CD4-positive, alpha-beta T cell treated with Interleukin-12 subunit alpha and Interleukin-12 subunit beta, for 1 hour (primary cell): ENCODE measurements at regions not wholly inside any gene's neighbourhood (a gene's known extent, or its start where the extent isn't known, plus 50 kb on each side); places are given as distances from the start of the nearest gene placed in this dataset.

Experiments used
- DNase-seq: peaks from one replicate; pipeline ENCODE4 v3.0.0-alpha.2; 2020

DNA sequence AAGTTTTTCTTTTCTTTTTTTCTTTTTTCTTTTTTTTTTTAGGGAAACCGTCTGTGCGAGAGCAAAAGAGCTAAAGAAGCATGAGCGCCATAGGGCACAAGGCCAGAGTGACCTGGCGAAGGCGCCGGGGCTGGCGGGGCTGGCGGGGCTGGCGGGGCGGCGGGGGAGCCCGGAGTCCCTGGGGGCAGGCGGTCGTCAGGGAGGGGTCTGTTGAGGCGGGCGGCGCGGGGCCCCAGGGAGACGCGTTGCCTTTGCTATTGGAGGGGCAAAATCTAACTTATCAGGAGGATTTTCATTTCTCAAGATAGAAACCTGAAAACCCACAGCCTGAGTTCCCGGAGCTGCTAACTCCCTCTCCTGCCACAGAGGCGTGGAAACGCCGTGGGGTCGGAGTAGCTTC lies 135.6 kb upstream of the SMAD1 start:
- DNase-seq = no peak

DNA sequence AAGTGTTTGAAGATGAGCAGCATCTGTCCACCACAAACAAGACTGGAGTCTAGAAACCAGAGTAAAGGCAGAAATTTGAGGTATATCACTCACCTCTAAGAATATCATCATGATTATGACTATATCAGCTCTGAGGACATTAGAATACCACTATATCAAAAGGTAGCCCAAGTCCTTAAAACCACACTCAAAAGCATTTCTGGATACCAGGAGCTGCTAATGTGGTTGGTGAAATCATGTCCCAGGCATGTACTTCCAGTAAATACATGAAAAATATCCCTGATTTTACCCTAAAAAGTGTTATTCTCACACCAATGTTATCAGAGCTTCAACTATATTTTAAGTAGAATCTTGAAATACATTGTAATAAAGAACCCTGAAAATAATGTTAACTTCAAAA lies 136.3 kb upstream of the SMAD1 start:
- DNase-seq = no peak

DNA sequence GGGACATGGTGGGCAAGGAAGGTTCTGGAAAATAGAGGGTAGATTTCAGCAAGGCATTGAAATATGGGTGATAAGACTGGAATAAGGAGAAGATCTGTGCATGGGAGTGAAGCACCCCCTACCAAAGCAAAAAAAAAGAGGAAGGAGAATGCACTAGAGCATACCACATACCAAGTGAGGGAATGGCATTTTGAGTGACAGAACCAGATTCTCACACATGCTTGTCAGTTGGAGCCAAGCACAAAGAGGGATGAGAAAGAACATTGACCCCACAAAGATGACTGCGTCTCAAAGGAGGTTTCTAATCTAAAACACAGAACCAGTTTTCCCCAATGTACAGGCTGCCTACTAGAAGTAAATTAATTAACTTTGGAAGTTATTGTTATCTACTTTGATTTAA lies 140.3 kb upstream of the SMAD1 start:
- no peak for DNase-seq

DNA sequence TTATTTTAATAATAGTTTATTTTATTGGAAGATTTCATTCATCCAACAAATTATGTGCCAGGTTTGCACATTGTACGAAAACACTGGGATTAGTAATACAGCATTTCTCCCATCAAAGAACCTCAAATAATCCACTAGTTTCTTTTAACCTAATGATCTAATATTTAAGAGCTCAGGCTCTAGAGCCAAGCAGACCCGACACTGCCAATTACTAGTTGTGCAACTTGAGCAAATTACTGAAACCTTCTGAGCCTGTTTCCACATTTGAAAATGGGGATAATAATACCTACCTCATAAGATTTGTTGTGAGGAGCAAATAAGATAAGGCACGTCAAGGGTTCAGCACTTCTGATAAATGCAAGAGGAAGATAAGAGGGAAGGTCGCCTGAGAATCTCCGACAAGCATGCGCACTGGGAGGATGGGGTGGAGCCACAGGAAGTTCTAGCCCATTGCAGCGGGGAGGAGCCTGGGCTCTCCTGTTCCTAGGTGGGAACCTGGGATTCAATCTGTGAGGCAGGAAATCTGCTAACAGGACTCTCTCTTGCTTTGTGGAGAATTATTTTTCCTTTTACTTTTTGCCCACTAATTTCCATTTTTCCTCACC lies 141.5 kb upstream of the SMAD1 start:
- DNase-seq = no peak

DNA sequence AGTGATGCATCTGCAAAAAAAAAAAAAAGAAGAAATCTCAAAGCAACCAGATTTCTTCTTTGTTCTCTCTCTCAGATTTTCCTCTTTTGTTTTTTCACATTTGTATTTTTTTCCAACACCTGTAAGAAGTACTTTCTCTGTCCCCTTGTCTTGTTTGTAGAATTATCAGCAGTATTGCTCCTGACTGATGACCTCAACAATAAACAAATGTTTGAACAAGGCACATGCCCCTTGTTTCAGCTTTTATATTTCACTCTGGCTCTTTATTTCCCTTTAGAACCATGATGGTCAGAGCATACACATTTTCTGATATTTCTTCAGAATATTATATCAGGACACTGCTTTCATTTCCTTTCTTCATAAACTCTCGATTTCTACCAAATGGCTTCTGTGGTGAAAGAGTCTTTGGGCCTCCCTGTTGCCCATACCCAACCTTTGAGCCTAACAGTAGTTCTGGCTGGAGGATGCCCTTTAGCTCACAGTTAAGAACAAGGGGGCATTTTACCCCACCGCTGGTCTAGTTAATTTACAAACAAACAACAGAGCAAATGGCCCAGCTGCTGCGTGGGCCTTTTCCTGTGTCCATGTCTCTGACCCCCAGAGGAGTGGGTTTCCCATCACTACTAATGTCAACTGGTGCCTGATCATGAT lies 142.5 kb upstream of the SMAD1 start:
- no peak for DNase-seq

DNA sequence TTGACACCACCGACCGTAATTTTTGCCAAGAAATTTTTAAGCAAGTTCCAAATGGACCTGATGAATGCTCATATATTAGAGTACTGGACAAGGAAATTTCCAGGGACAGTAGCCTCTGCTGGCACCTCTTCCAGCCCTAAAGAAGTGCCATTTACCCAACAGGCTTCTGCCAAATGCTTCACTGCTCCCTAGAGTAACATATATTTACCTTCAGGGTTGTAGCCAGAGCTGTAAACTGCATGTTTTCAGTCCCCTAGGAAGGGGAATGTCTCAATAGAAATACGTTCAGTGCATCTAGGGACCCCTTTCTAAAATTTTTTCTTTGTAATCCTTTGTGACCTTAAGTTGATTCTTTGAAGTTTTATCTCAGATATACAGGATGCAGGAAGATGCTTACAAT lies 143.1 kb upstream of the SMAD1 start:
- no peak for DNase-seq

DNA sequence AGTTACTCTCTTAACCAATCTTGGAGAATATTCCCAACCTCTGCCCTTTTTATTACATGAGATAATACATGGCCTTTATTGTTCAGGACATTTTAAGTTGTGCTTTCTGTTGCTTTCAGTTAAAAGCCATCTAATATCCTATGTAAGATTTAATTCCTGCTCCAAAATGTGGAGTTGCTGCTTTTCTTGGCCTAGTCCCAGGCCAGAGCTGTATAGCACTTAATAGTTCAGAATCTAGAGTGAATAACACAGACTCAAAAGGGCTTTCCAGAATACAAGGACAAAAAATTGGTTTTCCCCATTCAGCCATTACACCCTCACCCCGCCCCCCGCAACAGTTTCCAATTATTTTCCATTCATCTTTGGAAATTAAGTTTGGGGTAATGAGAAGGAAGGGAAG lies 144.3 kb upstream of the SMAD1 start:
- DNase-seq = no peak

DNA sequence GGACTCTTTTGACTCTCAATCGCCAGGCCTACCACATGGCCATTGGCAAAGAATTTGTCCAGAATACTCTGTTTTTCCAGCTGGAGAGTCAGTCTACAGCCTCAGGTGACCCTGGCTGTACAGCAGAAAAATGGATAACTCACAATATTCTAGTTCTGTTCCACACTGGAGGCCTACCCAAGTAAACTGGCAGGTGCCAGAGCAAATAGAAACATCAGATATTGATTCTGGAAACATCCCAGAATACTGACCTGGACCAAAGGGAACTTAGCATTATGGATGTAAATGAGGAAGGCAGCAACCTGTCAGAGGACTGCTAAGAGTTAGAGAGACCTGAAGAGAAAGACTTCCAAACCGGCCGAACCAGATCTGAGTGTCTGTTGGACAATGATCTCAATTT lies 147.9 kb upstream of the SMAD1 start:
- DNase-seq = no peak

DNA sequence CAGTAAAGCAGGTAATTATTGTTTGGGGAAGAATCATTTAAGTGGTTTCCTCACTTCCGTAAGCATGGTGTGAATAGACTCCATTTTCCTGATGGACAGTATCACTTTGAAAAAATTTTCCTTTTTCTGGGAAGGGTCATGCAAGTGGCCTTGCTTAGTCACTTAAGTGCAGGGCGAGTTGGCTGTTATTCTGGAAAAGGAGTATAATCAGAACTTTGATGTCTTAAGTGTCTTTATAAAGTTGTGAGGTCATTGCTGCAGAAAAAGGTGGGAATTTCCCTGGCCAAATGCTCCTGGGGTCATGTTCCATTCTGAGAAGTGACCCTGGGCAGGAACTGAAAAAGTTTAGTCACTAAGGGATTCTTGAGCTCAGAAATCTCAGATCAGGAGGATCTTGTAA lies 146.1 kb upstream of the OTUD4 start:
- DNase-seq = no peak

DNA sequence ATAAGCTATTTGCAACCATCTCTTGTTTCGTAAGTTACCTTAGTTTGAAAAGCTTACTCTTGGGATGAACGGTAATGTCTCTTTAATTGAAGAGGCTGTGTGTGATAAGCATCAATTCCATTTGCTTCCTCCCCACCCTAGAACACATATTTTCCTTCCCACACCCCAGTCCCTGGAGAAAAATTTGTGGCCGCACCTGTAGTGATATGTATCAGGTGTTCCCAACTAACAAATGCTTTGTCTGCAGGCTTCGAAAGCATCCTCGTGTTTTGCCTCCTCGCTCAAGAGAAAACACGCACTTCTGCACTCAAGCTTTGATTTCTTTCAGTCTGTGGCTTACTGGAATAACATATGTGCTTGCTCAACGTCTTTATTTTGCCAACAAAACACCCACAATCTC lies 143.8 kb upstream of the OTUD4 start:
- no peak for DNase-seq

DNA sequence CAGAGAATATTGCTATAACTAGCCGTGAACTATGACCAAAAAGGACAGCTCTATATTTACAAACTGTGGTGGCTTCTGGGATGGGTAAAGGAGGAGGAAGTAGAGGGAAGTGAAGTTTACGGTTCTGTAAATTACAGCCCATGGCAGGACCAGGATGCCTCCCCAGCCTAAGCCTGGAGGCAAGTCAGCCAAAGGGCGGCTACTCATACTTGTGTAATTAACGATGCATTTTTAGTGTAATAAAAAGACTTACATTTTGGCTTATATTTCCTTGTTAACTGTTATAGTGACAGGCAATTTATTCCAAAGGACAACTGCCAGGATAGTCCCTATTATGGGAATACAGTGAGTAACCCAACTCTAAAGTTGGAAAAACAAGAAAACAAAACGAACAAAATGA lies 139.9 kb upstream of the OTUD4 start:
- no peak for DNase-seq

DNA sequence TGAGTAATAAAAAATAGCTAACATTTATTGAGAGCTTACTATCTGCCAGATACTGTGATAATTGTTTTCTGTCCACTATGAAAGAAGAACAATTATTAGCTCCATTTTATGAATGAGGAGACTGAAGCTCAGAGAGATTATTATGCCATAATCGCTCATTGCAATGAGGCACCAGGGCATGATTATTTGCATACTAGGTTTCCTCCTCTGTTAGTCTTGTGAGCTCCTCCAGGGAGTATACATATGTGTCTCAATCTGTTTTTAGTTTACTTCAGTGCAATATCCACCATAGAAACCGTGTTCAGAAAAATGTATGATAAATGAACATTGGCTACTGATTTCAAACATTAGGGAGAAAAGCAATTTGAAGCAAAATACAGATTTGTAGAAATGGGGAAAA lies 139.4 kb upstream of the OTUD4 start:
- no peak for DNase-seq

DNA sequence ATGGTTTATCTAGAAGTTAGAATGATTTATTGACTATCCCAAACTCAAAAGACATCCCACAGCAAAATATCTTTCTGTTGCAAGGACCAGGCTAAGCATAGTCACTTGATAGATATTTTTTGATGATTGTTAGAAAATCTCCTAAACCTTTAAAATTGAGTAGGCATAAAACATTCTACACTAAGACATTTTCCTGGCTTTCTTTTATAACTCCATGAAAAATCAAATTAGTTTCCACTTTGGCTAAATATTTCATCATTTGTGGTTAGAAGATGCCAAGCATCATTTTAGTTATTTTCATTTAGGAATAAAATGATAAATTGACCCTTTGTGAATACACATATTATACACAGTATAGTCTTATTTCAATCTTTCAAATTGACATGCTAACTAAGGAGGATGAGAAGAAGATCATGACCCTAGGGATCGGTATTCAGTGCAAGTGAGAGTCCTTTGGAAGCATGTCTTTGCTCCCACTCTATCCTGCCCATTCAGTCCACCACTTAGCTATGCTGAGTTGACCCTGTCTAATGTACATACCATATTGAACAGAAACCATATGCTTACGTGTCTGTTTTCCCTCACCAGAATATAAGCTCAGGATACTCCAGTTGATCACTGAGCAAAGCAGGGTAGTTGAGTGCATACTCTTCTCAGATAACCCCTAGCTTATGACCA lies 136.6 kb upstream of the OTUD4 start:
- no peak for DNase-seq

DNA sequence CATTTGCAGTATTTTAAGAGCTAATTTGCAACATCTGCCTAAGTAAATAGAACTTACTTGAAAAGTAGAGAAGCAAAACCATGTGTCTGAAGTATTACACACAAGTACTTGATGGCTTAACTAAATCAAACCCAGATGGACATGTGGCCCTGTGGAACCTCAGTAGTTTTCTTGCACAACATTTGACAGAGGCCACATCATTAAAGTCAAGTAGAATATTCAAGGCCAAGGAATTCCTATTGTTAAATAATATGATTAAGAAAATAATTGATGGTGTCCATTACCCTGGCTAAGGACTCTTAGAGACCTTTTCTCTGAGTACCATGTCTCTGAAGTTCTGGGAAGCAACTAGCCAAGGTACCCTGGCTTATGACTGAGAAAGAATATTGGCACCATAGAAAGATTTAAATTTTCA lies 135.4 kb upstream of the OTUD4 start:
- DNase-seq = no peak

DNA sequence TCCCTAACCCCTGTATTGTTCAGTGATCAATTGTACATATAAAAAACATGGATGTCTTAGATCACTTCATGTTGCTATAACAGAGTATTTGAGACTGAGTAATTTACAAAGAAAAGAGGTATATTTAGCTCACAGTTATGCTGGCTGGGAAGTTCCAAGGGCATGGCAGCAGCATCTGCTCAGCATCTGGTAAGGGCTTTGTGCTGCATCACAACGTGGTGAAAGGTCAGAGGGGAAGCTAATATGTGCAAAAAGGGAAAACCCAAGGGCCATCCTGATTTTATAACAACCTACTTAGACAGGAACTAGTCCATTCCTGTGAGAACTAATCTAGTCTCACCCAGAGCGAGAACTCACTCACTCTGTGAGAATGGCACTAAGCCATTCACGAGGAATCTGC lies 128.2 kb upstream of the OTUD4 start:
- DNase-seq = no peak

DNA sequence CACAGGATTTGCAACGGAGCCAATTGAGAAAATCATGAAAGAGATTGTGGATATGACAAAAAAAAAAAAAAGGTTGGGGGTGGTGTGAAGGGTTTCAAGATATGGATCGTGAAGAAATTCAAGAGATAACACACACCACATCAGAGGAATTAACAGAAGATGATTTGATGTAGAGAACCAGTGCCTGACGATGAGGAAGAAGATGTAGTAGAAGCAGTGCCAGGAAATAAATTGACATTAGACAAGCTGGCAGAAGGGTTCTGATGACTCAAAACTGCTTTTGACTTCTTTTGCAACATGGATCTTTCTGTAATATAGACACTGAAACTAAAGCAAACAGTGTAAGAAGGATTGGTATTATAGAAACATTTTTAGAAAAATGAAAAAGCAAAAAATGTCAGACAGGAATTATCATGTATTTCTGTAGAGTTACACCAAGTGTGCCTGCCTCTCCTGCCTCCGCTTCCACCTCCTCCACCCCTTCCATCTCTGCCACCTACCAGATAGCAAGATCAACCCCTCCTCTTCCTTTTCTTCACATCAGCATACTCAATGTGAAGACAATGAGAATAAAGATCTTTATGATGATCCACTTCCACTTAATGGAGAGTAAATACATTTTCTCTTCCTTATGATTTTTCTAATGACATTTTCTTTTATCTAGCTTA lies 127.5 kb upstream of the OTUD4 start:
- no peak for DNase-seq

DNA sequence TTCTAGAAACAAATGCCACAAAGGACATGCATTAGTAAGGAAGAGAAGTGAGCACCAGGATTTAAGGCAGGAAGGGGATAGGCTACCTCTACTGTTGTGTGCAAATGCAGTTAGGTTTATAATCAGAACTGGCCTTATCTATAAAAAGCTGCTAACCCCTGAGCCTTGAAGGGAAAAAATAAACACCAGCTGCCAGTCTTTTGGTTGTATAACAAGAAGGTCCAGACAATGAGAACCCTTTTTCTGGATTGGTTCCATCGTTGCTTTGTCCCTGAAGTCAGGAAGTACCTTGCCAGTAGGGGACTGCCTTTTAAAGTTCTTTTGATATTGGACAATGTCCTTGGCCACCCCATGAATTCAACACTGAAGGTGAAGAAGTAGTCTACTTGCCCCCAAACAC lies 126.7 kb upstream of the OTUD4 start:
- no peak for DNase-seq

DNA sequence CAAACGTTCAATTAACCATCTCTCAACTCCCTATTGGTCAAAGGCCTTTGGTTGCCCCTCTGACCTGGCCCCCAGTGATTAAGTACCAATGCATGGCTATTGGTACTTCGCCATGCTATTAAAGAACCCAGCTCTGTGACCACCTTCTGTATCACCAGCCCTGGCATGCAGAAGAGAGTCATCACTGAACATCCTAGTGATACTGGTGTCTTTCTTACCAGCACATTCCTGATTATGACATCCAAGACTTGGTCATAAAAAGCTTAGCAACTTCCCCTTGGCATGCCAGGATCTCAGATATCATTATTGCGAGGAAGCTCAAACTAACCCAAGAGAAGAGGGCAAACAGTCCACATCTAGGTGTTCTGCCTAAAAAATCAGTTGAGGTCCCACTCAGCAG lies 122.3 kb upstream of the OTUD4 start:
- no peak for DNase-seq

DNA sequence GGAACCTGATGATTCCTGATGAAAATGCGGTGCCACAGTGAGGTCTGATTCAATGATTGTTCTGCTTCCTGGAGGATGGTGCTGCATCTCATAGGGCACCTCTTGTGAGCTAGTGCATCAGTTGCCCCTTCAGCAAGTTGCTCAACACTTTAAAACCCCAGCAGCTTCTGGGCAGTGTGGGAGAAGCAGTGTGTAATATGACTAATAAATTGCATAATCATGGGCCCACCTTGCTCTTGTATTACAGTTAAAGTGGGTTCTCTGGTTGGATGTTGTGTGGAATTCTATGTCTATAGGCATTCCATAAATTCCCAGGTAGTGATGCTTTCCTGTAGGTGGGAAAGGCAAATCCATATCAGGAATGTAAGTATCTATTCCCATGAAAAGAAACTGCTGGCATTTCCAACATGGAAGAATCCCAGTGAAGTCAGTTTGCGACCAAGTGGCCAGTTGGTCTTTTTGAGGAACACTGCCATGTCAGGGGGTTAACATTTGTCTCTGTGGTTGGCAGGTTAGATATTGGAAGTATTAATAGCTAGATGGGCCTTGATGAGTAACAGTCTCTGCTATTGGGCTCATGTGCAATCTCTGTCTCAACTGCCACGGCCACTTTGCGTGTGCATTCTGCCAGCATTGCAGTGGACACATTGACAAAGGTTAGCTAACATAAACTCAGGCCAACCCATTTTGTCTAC lies 121.1 kb upstream of the OTUD4 start:
- DNase-seq = no peak

DNA sequence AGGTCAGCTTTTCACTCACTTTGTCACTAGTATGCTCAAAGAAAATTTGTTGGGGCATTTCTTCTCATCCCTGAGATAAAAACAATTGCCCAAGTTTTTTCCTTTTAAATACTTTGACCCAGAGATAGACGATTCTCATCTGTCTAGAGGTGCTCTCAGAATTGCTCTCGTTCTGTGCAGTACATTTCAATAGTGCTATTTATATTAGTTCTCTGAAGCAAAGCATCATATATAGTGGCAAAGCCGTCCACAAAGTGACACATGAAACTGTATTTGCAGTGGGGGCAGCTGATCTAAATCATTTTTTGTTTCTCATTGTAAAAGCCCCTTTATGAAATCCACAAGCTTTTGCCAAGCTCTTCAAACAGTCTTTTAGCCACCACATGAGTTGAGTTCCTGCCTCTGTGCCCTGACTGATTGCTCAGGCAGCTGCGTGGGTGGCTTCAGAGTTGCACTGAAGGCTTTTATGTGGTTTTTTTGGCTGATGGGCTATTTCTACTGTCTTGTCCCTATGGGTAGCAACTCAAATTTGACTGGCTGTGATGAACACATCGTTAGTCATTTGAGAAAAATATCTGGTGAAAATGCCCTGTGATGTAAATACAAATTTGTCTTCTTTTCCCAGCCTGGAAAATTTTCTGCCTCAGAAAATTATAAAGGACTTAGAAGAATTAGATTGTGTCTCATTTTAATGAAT lies 119.1 kb upstream of the OTUD4 start:
- peak; percentile 16 for DNase-seq

DNA sequence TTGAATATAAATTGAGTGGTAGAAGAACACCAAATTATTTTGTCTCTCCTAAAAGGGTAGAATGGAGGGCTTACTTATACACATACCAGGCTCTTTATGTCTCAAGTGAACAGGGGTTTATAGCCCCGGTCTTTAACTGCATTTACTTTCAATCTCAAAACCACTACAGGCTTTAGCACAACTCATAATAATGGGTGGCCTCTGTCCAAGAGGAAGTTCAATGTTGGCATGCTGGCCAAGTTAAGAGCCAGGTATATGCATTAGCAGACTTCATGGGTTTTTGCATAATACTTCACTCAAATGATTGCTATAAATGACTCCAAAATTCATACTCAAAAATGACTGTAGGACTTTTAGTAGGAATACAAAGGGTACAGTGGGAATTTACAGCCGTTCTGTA lies 118.5 kb upstream of the OTUD4 start:
- DNase-seq = no peak

DNA sequence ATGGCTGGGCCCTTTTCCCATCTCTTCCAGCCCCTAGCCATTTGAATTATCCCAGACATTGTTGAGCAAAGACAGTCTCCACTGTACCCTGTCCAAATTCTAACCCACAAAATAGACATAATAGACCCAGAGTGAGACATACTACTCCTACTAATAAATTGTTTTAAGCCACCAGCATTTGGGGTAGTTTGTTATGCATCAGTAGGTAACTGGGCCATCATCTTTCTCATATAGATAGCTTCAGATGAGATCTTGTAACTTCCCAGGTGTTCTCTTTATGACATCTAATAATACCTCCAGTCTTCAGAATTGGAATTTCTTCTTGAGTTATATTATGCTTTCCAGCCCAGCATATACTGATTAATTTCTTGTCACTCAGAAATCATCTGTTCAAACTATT lies 117.2 kb upstream of the OTUD4 start:
- DNase-seq = no peak

DNA sequence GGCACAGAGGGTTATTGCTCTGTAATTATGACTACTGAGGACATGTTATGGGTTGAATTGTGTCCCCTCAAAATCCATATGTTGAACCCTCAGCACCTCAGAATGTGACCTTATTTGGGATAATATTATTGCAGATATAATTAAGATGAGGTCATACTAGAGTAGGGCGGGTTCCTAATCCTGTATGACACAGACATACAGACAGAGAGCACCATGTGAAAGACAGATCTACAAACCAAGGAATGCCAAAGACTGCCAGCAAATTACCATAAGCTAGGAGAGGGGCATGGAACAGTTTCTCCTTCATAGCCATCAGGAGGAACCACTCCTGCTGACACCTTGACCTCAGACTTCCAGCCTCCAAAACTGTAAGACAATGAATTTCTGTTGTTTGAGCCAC lies 115.2 kb upstream of the OTUD4 start:
- no peak for DNase-seq
